CD4-positive, alpha-beta memory T cell (primary cell): ENCODE measurements at regions not wholly inside any gene's neighbourhood (a gene's known extent, or its start where the extent isn't known, plus 50 kb on each side); places are given as distances from the start of the nearest gene placed in this dataset.
"Not testable (repeated sequence)": the region's sequence is repeated elsewhere in the genome, so short reads cannot be mapped to it uniquely, and the experiment has no call there.

Source experiments
- CTCF ChIA-PET: fragments of 350-600 bp; sonication (Branson Sonifier 250); formaldehyde crosslinking; loops from one replicate; lab custom pipeline; 2021; ENCODE audit warnings: inconsistent platforms; ENCODE audit not compliant: partially characterized antibody; lab: Charles Lee
- POLR2A ChIA-PET: fragments of 350-600 bp; sonication (Branson Sonifier 250); formaldehyde crosslinking; loops from one replicate; lab custom pipeline; 2021; ENCODE audit not compliant: partially characterized antibody; lab: Charles Lee
- DNase-seq, 5 donors: peaks; one replicate each; pipeline versions ENCODE4 v3.0.0 to v3.0.0-alpha.2; 2020 to 2022; ENCODE audit warnings: mixed read lengths in 1 of 5
- H3K27ac ChIP-seq: one replicate; pipeline ENCODE4 v1.7.0; 2013; ENCODE audit warnings: low read depth, low read length
- H3K27me3 ChIP-seq: 2 replicates; pipeline ENCODE4 v1.7.0; 2013; ENCODE audit warnings: mild to moderate bottlenecking, low read length, moderate library complexity; ENCODE audit not compliant: insufficient read depth
- H3K36me3 ChIP-seq: 2 replicates; pipeline ENCODE4 v1.7.0; 2013; ENCODE audit warnings: mild to moderate bottlenecking, low read length, moderate library complexity; ENCODE audit not compliant: insufficient read depth
- H3K4me1 ChIP-seq: 2 replicates; pipeline ENCODE4 v1.7.0; 2013; ENCODE audit warnings: mild to moderate bottlenecking, low read length, moderate library complexity; ENCODE audit not compliant: insufficient read depth
- H3K4me3 ChIP-seq, 2 donors: one replicate each; pipeline ENCODE4 v1.7.0; 2013; ENCODE audit warnings: low read length in 2 of 2, mild to moderate bottlenecking in 1 of 2
- H3K9me3 ChIP-seq, 2 donors: one replicate each; pipeline ENCODE4 v1.7.0; 2013; ENCODE audit warnings: low read length in 2 of 2, control low read depth in 1 of 2; ENCODE audit not compliant: control insufficient read depth in 1 of 2
- H3K27ac Mint-ChIP-seq, 7 donors: one replicate each; pipeline ENCODE4 v1.8.0; 2020 to 2021; ENCODE audit warnings: mixed read lengths in 7 of 7, mild to moderate bottlenecking in 6 of 7, inconsistent platforms in 3 of 7, moderate library complexity in 3 of 7
- H3K27me3 Mint-ChIP-seq, 2 donors: one replicate each; pipeline ENCODE4 v1.8.0; 2020 to 2021; ENCODE audit warnings: mixed read lengths in 2 of 2
- H3K36me3 Mint-ChIP-seq, 2 donors: one replicate each; pipeline ENCODE4 v1.8.0; 2020 to 2021; ENCODE audit warnings: mixed read lengths in 2 of 2, inconsistent platforms in 1 of 2, mild to moderate bottlenecking in 1 of 2
- H3K4me1 Mint-ChIP-seq, 4 donors: one replicate each; pipeline ENCODE4 v1.8.0; 2020 to 2021; ENCODE audit warnings: mixed read lengths in 4 of 4, mild to moderate bottlenecking in 1 of 4
- H3K4me3 Mint-ChIP-seq, 8 donors: one replicate each; pipeline ENCODE4 v1.8.0; 2020 to 2021; ENCODE audit warnings: mixed read lengths in 8 of 8, mild to moderate bottlenecking in 7 of 8, moderate library complexity in 6 of 8, inconsistent platforms in 3 of 8
- H3K9me3 Mint-ChIP-seq, 8 donors: one replicate each; pipeline ENCODE4 v1.8.0; 2020 to 2021; ENCODE audit warnings: mixed read lengths in 8 of 8, mild to moderate bottlenecking in 5 of 8, inconsistent platforms in 3 of 8, moderate library complexity in 1 of 8
- intact Hi-C: fragments of 100-400 bp; cut with micrococcal nuclease; formaldehyde crosslinking; loops from one replicate; pipeline ENCODE4 v1.15.1; 2023

- H3K9me3 ChIP-seq, POLR2A ChIA-PET, H3K4me3 Mint-ChIP-seq, H3K4me1 ChIP-seq, H3K27ac Mint-ChIP-seq, H3K4me3 ChIP-seq, H3K27me3 ChIP-seq, H3K36me3 ChIP-seq, intact Hi-C loops, DNase-seq, CTCF ChIA-PET, H3K27me3 Mint-ChIP-seq, H3K36me3 Mint-ChIP-seq, H3K27ac ChIP-seq, H3K9me3 Mint-ChIP-seq: not testable (repeated sequence)
- peaks cover 2 to 10% (median 5%) of the 10 kb centered on the region in 4 donors for H3K4me1 Mint-ChIP-seq
Observed at GRCh38 chr3:177800147-177800546, 602.9 kb upstream of the TBL1XR1 start.

GRCh38 chr3:177800561-177800960 lies 603.3 kb upstream of the TBL1XR1 start:
- peaks cover 0 to 2% (median 0%) of the 10 kb centered on the region in 8 donors for H3K9me3 Mint-ChIP-seq
- Histone ChIP-seq H3K36me3 (no peaks in the 10 kb centered on the region), H3K4me3 (no peak overlapping the region), H3K4me1 (no peaks in the 10 kb centered on the region), H3K27ac (no peak overlapping the region), H3K9me3 (no peaks in the 10 kb centered on the region), H3K27me3 (no peaks in the 10 kb centered on the region)
- H3K4me1 Mint-ChIP-seq, result peaks cover 2 to 10% (median 5%) of the 10 kb centered on the region in 4 donors
- intact Hi-C loops, result no loop called here
- H3K4me3 Mint-ChIP-seq, result no peak overlapping the region
- H3K27me3 Mint-ChIP-seq, result peaks cover 2% of the 10 kb centered on the region in 2 donors
- H3K27ac Mint-ChIP-seq, result no peak overlapping the region
- DNase-seq, result no peak
- ChIA-PET CTCF (no interaction called here), POLR2A (no interaction called here)
- H3K36me3 Mint-ChIP-seq, result no peaks in the 10 kb centered on the region

- Histone ChIP-seq H3K9me3 (no peaks in the 10 kb centered on the region), H3K4me1 (no peaks in the 10 kb centered on the region), H3K4me3 (no peak overlapping the region), H3K36me3 (no peaks in the 10 kb centered on the region), H3K27me3 (no peaks in the 10 kb centered on the region), H3K27ac (no peak overlapping the region)
- ChIA-PET POLR2A (no interaction called here), CTCF (no interaction called here)
- intact Hi-C loops, result no loop called here
- H3K27me3 Mint-ChIP-seq, result peaks cover 2% of the 10 kb centered on the region in 2 donors
- no peak overlapping the region for H3K4me3 Mint-ChIP-seq
- H3K27ac Mint-ChIP-seq, result no peak overlapping the region
- H3K9me3 Mint-ChIP-seq, result peaks cover 0 to 2% (median 0%) of the 10 kb centered on the region in 8 donors
- DNase-seq, result no peak
- H3K4me1 Mint-ChIP-seq, result peaks cover 2 to 10% (median 5%) of the 10 kb centered on the region in 4 donors
- no peaks in the 10 kb centered on the region for H3K36me3 Mint-ChIP-seq
Observed at GRCh38 chr3:177802151-177802900, 605.0 kb upstream of the TBL1XR1 start.

- peaks cover 2 to 10% (median 5%) of the 10 kb centered on the region in 4 donors for H3K4me1 Mint-ChIP-seq
- peaks cover 0 to 2% (median 0%) of the 10 kb centered on the region in 8 donors for H3K9me3 Mint-ChIP-seq
- intact Hi-C loops, result no loop called here
- ChIA-PET CTCF (no interaction called here), POLR2A (no interaction called here)
- no peak overlapping the region for H3K4me3 Mint-ChIP-seq
- Histone ChIP-seq H3K9me3 (no peaks in the 10 kb centered on the region), H3K36me3 (no peaks in the 10 kb centered on the region), H3K27ac (no peak overlapping the region), H3K4me1 (no peaks in the 10 kb centered on the region), H3K4me3 (no peak overlapping the region), H3K27me3 (no peaks in the 10 kb centered on the region)
- no peaks in the 10 kb centered on the region for H3K36me3 Mint-ChIP-seq
- DNase-seq, result no peak
- H3K27me3 Mint-ChIP-seq, result peaks cover 2% of the 10 kb centered on the region in 2 donors
- H3K27ac Mint-ChIP-seq, result no peak overlapping the region
Observed at GRCh38 chr3:177803500-177803899, 606.2 kb upstream of the TBL1XR1 start.

- peaks cover 2 to 10% (median 5%) of the 10 kb centered on the region in 4 donors for H3K4me1 Mint-ChIP-seq
Observed at GRCh38 chr3:177804032-177804431, 606.8 kb upstream of the TBL1XR1 start.

GRCh38 chr3:177804646-177805045 lies 607.4 kb upstream of the TBL1XR1 start:
- Mint-ChIP-seq H3K9me3 (peaks cover 0 to 2% (median 0%) of the 10 kb centered on the region in 8 donors), H3K27ac (no peak overlapping the region), H3K4me1 (peaks cover 2 to 10% (median 5%) of the 10 kb centered on the region in 4 donors), H3K4me3 (no peak overlapping the region), H3K36me3 (no peaks in the 10 kb centered on the region), H3K27me3 (peaks cover 2% of the 10 kb centered on the region in 2 donors)
- ChIA-PET CTCF (no interaction called here), POLR2A (no interaction called here)
- Histone ChIP-seq H3K27ac (no peak overlapping the region), H3K4me1 (no peaks in the 10 kb centered on the region), H3K27me3 (no peaks in the 10 kb centered on the region), H3K9me3 (no peaks in the 10 kb centered on the region), H3K36me3 (no peaks in the 10 kb centered on the region), H3K4me3 (no peak overlapping the region)
- intact Hi-C loops, result no loop called here
- DNase-seq, result no peak

More at GRCh38 chr3:177804032-177804431, 606.8 kb upstream of the TBL1XR1 start:
- intact Hi-C loops, result no loop called here
- H3K27me3 Mint-ChIP-seq, result peaks cover 2% of the 10 kb centered on the region in 2 donors
- CTCF ChIA-PET, result no interaction called here
- Histone ChIP-seq H3K27ac (no peak overlapping the region), H3K9me3 (no peaks in the 10 kb centered on the region), H3K27me3 (no peaks in the 10 kb centered on the region), H3K4me3 (no peak overlapping the region), H3K4me1 (no peaks in the 10 kb centered on the region), H3K36me3 (no peaks in the 10 kb centered on the region)
- H3K36me3 Mint-ChIP-seq, result no peaks in the 10 kb centered on the region
- no peak overlapping the region for H3K4me3 Mint-ChIP-seq
- no peak overlapping the region for H3K27ac Mint-ChIP-seq
- H3K9me3 Mint-ChIP-seq, result peaks cover 0 to 2% (median 0%) of the 10 kb centered on the region in 8 donors
- POLR2A ChIA-PET, result no interaction called here
- no peak for DNase-seq

- Mint-ChIP-seq H3K9me3 (peaks cover 0 to 2% (median 0%) of the 10 kb centered on the region in 8 donors), H3K27me3 (peaks cover 0 to 2% of the 10 kb centered on the region in 2 donors), H3K36me3 (no peaks in the 10 kb centered on the region), H3K4me3 (no peak overlapping the region), H3K27ac (no peak overlapping the region), H3K4me1 (peaks cover 9 to 15% (median 12%) of the 10 kb centered on the region in 4 donors)
- H3K4me1 ChIP-seq, result peaks cover 5% of the 10 kb centered on the region
- H3K36me3 ChIP-seq, result no peaks in the 10 kb centered on the region
- no peaks in the 10 kb centered on the region for H3K27me3 ChIP-seq
- no peak overlapping the region for H3K27ac ChIP-seq
- intact Hi-C loops, result no loop called here
- ChIA-PET CTCF (no interaction called here), POLR2A (no interaction called here)
- DNase-seq, result no peak
- H3K4me3 ChIP-seq, result no peak overlapping the region
- no peaks in the 10 kb centered on the region for H3K9me3 ChIP-seq
Observed at GRCh38 chr3:177807150-177807875, 610.0 kb upstream of the TBL1XR1 start.
